CD4-positive, CD25-positive, alpha-beta regulatory T cell (primary cell): ENCODE measurements at regions not wholly inside any gene's neighbourhood (a gene's known extent, or its start where the extent isn't known, plus 50 kb on each side); places are given as distances from the start of the nearest gene placed in this dataset.

Experiments used
- ATAC-seq, 2 donors: fragments of 150-1000 bp; cut with Tn5 transposase; one replicate each; pipeline ENCODE4 v1.10.0; 2021; ENCODE audit warnings: low read depth in 2 of 2, moderate number of reproducible peaks in 2 of 2, moderate library complexity in 1 of 2
- DNase-seq, 3 donors: peaks; one replicate each; pipeline versions ENCODE4 v3.0.0 to v3.0.0-alpha.2; 2012 to 2022; ENCODE audit warnings: mixed read lengths in 1 of 3
- H3K27ac ChIP-seq: one replicate; pipeline ENCODE4 v1.7.0; 2013; ENCODE audit warnings: mild to moderate bottlenecking, low read length; ENCODE audit not compliant: insufficient read depth, poor library complexity, severe bottlenecking
- H3K27me3 ChIP-seq: one replicate; pipeline ENCODE4 v1.7.0; 2013; ENCODE audit warnings: low read length; ENCODE audit not compliant: control insufficient read depth, insufficient read depth
- H3K36me3 ChIP-seq: one replicate; pipeline ENCODE4 v1.7.0; 2013; ENCODE audit warnings: mild to moderate bottlenecking, low read length, moderate library complexity; ENCODE audit not compliant: control insufficient read depth, insufficient read depth
- H3K4me1 ChIP-seq: 2 replicates; pipeline ENCODE4 v1.7.0; 2013; ENCODE audit warnings: mild to moderate bottlenecking, low read length; ENCODE audit not compliant: insufficient read depth, control insufficient read depth, poor library complexity, severe bottlenecking
- H3K4me3 ChIP-seq: one replicate; pipeline ENCODE4 v1.7.0; 2013; ENCODE audit warnings: low read depth, mild to moderate bottlenecking, low read length, moderate library complexity
- H3K9me3 ChIP-seq, 2 experiments: 1 replicate in 1 of 2; 2 replicates in 1 of 2; pipeline ENCODE4 v1.7.0; 2013; ENCODE audit warnings: low read length in 2 of 2, mild to moderate bottlenecking in 1 of 2, moderate library complexity in 1 of 2; ENCODE audit not compliant: control insufficient read depth in 2 of 2
- H3K27ac Mint-ChIP-seq, 3 donors: one replicate each; pipeline ENCODE4 v1.8.0; 2020 to 2022; ENCODE audit warnings: mild to moderate bottlenecking in 3 of 3, mixed read lengths in 3 of 3, moderate library complexity in 2 of 3
- H3K27me3 Mint-ChIP-seq: one replicate; pipeline ENCODE4 v1.8.0; 2022; ENCODE audit warnings: mild to moderate bottlenecking, mixed read lengths
- H3K36me3 Mint-ChIP-seq: one replicate; pipeline ENCODE4 v1.8.0; 2020; ENCODE audit warnings: mixed read lengths
- H3K4me1 Mint-ChIP-seq, 4 donors: one replicate each; pipeline ENCODE4 v1.8.0; 2020 to 2022; ENCODE audit warnings: mixed read lengths in 4 of 4, mild to moderate bottlenecking in 1 of 4
- H3K4me3 Mint-ChIP-seq, 4 donors: one replicate each; pipeline ENCODE4 v1.8.0; 2020 to 2022; ENCODE audit warnings: mild to moderate bottlenecking in 4 of 4, mixed read lengths in 4 of 4, moderate library complexity in 3 of 4
- H3K9me3 Mint-ChIP-seq, 7 donors: one replicate each; pipeline ENCODE4 v1.8.0; 2020 to 2022; ENCODE audit warnings: mixed read lengths in 7 of 7, mild to moderate bottlenecking in 3 of 7, moderate library complexity in 2 of 7

DNA sequence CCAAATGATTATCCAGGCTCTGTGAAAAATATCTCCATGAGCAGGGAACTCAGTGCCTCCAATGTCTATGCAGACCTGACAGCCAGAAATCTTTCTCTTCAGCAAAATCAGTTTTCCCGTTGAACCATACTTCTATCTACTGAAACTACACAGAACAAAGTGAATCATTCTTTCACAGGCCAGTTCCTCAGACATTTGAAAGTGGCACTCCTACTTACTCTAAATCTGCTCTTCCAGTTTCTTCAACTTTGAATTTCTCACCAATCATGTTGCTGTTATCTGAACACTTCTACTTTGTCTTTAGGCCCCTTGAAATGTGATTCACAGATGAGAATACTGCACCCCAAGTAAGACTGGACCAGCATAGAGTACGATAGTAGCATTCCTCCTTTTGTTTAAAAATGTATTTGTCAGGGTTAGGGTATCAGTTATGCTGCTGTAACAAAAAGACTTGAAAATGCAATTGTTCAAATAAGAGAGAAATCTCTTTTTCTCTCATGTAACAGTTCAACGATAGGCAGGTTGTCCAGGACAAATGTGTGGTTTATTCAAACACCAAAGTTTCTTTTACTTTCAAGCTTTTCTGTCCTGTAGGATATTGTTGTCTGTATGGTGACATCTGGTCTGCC lies 210.6 kb upstream of the KLF3 start:
- Histone ChIP-seq H3K4me3 (no peak overlapping the region), H3K9me3 (no peaks in the 10 kb centered on the region), H3K27ac (no peak overlapping the region), H3K36me3 (no peaks in the 10 kb centered on the region), H3K4me1 (peaks cover 13% of the 10 kb centered on the region), H3K27me3 (no peaks in the 10 kb centered on the region)
- Mint-ChIP-seq H3K4me3 (no peak overlapping the region), H3K4me1 (peaks cover 11 to 32% (median 24%) of the 10 kb centered on the region in 4 donors), H3K9me3 (peaks cover 0 to 8% (median 0%) of the 10 kb centered on the region in 7 donors), H3K27me3 (peaks cover 5% of the 10 kb centered on the region), H3K36me3 (peaks cover 4% of the 10 kb centered on the region), H3K27ac (peak overlapping the region in 1 of 3 donors; percentile 0)
- DNase-seq (no peak), ATAC-seq (no peak)

GRCh38 chr4:38454284-38454683 lies 209.7 kb upstream of the KLF3 start:
- peaks cover 0 to 4% (median 0%) of the 10 kb centered on the region in 7 donors for H3K9me3 Mint-ChIP-seq
- ATAC-seq (no peak), DNase-seq (no peak)
- peaks cover 5% of the 10 kb centered on the region for H3K27me3 Mint-ChIP-seq
- Histone ChIP-seq H3K9me3 (no peaks in the 10 kb centered on the region), H3K4me1 (peaks cover 13% of the 10 kb centered on the region), H3K36me3 (no peaks in the 10 kb centered on the region), H3K4me3 (no peak overlapping the region), H3K27me3 (no peaks in the 10 kb centered on the region), H3K27ac (no peak overlapping the region)
- H3K36me3 Mint-ChIP-seq: peaks cover 4% of the 10 kb centered on the region
- peak overlapping the region in 1 of 3 donors; percentile 77 for H3K27ac Mint-ChIP-seq
- H3K4me3 Mint-ChIP-seq: no peak overlapping the region
- H3K4me1 Mint-ChIP-seq: peaks cover 11 to 32% (median 23%) of the 10 kb centered on the region in 4 donors

GRCh38 chr4:38455092-38455862 lies 208.7 kb upstream of the KLF3 start:
- Histone ChIP-seq H3K36me3 (no peaks in the 10 kb centered on the region), H3K4me1 (peaks cover 13% of the 10 kb centered on the region), H3K27me3 (no peaks in the 10 kb centered on the region), H3K9me3 (no peaks in the 10 kb centered on the region), H3K4me3 (peak overlapping the region; percentile 49), H3K27ac (no peak overlapping the region)
- H3K4me3 Mint-ChIP-seq: peak overlapping the region in 2 of 4 donors; percentile 33 to 55
- H3K9me3 Mint-ChIP-seq: peaks cover 0 to 1% (median 0%) of the 10 kb centered on the region in 7 donors
- ATAC-seq: peak; percentile 24 to 25
- H3K27ac Mint-ChIP-seq: peak overlapping the region; percentile 22 to 77 (median 63)
- H3K27me3 Mint-ChIP-seq: peaks cover 5% of the 10 kb centered on the region
- H3K36me3 Mint-ChIP-seq: peaks cover 4% of the 10 kb centered on the region
- peak in 2 of 3 donors; percentile 12 to 41 for DNase-seq
- peaks cover 11 to 32% (median 21%) of the 10 kb centered on the region in 4 donors for H3K4me1 Mint-ChIP-seq

- Histone ChIP-seq H3K27me3 (no peaks in the 10 kb centered on the region), H3K27ac (no peak overlapping the region), H3K4me1 (peaks cover 13% of the 10 kb centered on the region), H3K9me3 (no peaks in the 10 kb centered on the region), H3K36me3 (no peaks in the 10 kb centered on the region), H3K4me3 (no peak overlapping the region)
- H3K9me3 Mint-ChIP-seq: peaks cover 0 to 1% (median 0%) of the 10 kb centered on the region in 7 donors
- DNase-seq: no peak
- H3K4me3 Mint-ChIP-seq: no peak overlapping the region
- H3K27ac Mint-ChIP-seq: peak overlapping the region in 2 of 3 donors; percentile 63 to 77
- ATAC-seq: no peak
- H3K4me1 Mint-ChIP-seq: peaks cover 11 to 32% (median 21%) of the 10 kb centered on the region in 4 donors
- H3K27me3 Mint-ChIP-seq: peaks cover 5% of the 10 kb centered on the region
- H3K36me3 Mint-ChIP-seq: peaks cover 4% of the 10 kb centered on the region
These were observed 207.9 kb upstream of the KLF3 start for GRCh38 chr4:38456096-38456495.

DNA sequence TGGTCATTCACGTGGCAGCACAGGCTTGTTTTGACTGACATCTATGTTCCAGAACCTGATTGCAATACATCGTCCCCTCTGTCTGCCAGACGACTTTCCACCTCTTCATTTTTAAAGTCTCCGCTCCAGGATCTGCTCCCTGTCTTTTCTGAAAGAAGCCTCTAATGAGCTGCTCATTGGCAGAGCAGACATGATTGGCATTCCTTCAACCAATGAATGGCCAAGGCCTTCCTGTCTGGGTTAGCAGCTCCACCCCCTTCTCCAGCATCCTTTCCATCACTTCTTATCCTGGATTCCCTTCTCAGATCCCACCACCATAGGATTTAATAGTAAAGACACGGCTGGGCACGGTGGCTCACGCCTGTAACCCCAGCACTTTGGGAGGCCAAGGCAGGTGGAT lies 202.7 kb upstream of the KLF3 start:
- H3K4me1 ChIP-seq: no peaks in the 10 kb centered on the region
- H3K4me3 ChIP-seq: no peak overlapping the region
- H3K27me3 ChIP-seq: no peaks in the 10 kb centered on the region
- Mint-ChIP-seq H3K4me1 (peaks cover 0 to 18% (median 8%) of the 10 kb centered on the region in 4 donors), H3K27me3 (peaks cover 9% of the 10 kb centered on the region), H3K4me3 (no peak overlapping the region), H3K27ac (peak overlapping the region in 2 of 3 donors; percentile 66 to 76), H3K36me3 (peaks cover 5% of the 10 kb centered on the region), H3K9me3 (peaks cover 0 to 3% (median 0%) of the 10 kb centered on the region in 7 donors)
- H3K36me3 ChIP-seq: no peaks in the 10 kb centered on the region
- H3K9me3 ChIP-seq: no peaks in the 10 kb centered on the region
- H3K27ac ChIP-seq: no peak overlapping the region
- no peak for DNase-seq
- no peak for ATAC-seq

GRCh38 chr4:38462367-38463055 lies 201.5 kb upstream of the KLF3 start:
- H3K27ac Mint-ChIP-seq: peak overlapping the region in 1 of 3 donors; percentile 6
- no peak for ATAC-seq
- no peak for DNase-seq

GRCh38 chr4:38463268-38463958 lies 200.6 kb upstream of the KLF3 start:
- H3K36me3 Mint-ChIP-seq: peaks cover 5% of the 10 kb centered on the region
- no peaks in the 10 kb centered on the region for H3K4me1 ChIP-seq
- no peak overlapping the region for H3K4me3 ChIP-seq
- peaks cover 0 to 13% (median 8%) of the 10 kb centered on the region in 4 donors for H3K4me1 Mint-ChIP-seq
- DNase-seq (no peak), ATAC-seq (no peak)
- H3K4me3 Mint-ChIP-seq: no peak overlapping the region
- H3K27ac Mint-ChIP-seq: no peak overlapping the region
- H3K36me3 ChIP-seq: no peaks in the 10 kb centered on the region
- no peaks in the 10 kb centered on the region for H3K27me3 ChIP-seq
- no peaks in the 10 kb centered on the region for H3K9me3 ChIP-seq
- no peak overlapping the region for H3K27ac ChIP-seq
- peaks cover 0 to 11% (median 3%) of the 10 kb centered on the region in 7 donors for H3K9me3 Mint-ChIP-seq
- H3K27me3 Mint-ChIP-seq: peaks cover 4% of the 10 kb centered on the region

More at GRCh38 chr4:38462367-38463055, 201.5 kb upstream of the KLF3 start:
- no peaks in the 10 kb centered on the region for H3K4me1 ChIP-seq
- peaks cover 5% of the 10 kb centered on the region for H3K36me3 Mint-ChIP-seq
- peaks cover 4% of the 10 kb centered on the region for H3K27me3 Mint-ChIP-seq
- H3K36me3 ChIP-seq: no peaks in the 10 kb centered on the region
- no peak overlapping the region for H3K4me3 Mint-ChIP-seq
- H3K27ac ChIP-seq: no peak overlapping the region
- no peaks in the 10 kb centered on the region for H3K27me3 ChIP-seq
- no peak overlapping the region for H3K4me3 ChIP-seq
- H3K9me3 Mint-ChIP-seq: peaks cover 0 to 10% (median 3%) of the 10 kb centered on the region in 7 donors
- H3K4me1 Mint-ChIP-seq: peaks cover 0 to 15% (median 8%) of the 10 kb centered on the region in 4 donors
- no peaks in the 10 kb centered on the region for H3K9me3 ChIP-seq
